ENCODE measurements at regions not wholly inside any gene's neighbourhood (a gene's known extent, or its start where the extent isn't known, plus 50 kb on each side); places are given as distances from the start of the nearest gene placed in this dataset.

GRCh38 chr10:53682885-53683284 is 910.3 kb upstream of the MBL2 start:
- no peak for TF ChIP-seq CTCF (IDR thresholded peaks at IDR 0.05; ENCODE audit: insufficient read depth in 1 of 2, low read depth in 1 of 2, low read length in 1 of 2, severe bottlenecking in 1 of 2, unreplicated experiment in 1 of 2)
- Mint-ChIP-seq H3K36me3 (ENCODE audit: insufficient read depth, unreplicated experiment) (no peaks in the 10 kb centered on the region), H3K4me1 (ENCODE audit: low read depth, unreplicated experiment) (no peaks in the 10 kb centered on the region), H3K27me3 (ENCODE audit: insufficient read depth, unreplicated experiment) (peaks cover 6% of the 10 kb centered on the region), H3K4me3 (ENCODE audit: unreplicated experiment) (no peak overlapping the region), H3K27ac (ENCODE audit: unreplicated experiment) (no peak overlapping the region), H3K9me3 (ENCODE audit: unreplicated experiment) (no peaks in the 10 kb centered on the region)
- no peaks in the 10 kb centered on the region for H3K9me3 ChIP-seq
- no peak overlapping the region for H3K4me3 ChIP-seq (ENCODE audit: low read depth, low read length)
- H3K4me1 ChIP-seq, result no peaks in the 10 kb centered on the region
- no peak for DNase-seq
- BruUV-seq (replicated peaks), result no TSS peak
- CTCF ChIA-PET, result no interaction called here
- no peaks in the 10 kb centered on the region for H3K27me3 ChIP-seq (replicated peaks; ENCODE audit: control insufficient read depth, insufficient read depth, low read length)
- H3K36me3 ChIP-seq (ENCODE audit: control insufficient read depth, insufficient read depth, low read length), result no peaks in the 10 kb centered on the region
- intact Hi-C loops (cut with micrococcal nuclease; ENCODE audit: unreplicated experiment), result no loop called here
- POLR2A ChIA-PET, result no interaction called here

GRCh38 chr10:53682458-53682857 is 909.9 kb upstream of the MBL2 start:
- Histone ChIP-seq H3K4me1 (no peaks in the 10 kb centered on the region), H3K9me3 (no peaks in the 10 kb centered on the region), H3K27me3 (replicated peaks; ENCODE audit: control insufficient read depth, insufficient read depth, low read length) (no peaks in the 10 kb centered on the region), H3K4me3 (ENCODE audit: low read depth, low read length) (no peak overlapping the region), H3K36me3 (ENCODE audit: control insufficient read depth, insufficient read depth, low read length) (no peaks in the 10 kb centered on the region)
- BruUV-seq (replicated peaks), result no TSS peak
- peaks cover 6% of the 10 kb centered on the region for H3K27me3 Mint-ChIP-seq (ENCODE audit: insufficient read depth, unreplicated experiment)
- no peaks in the 10 kb centered on the region for H3K9me3 Mint-ChIP-seq (ENCODE audit: unreplicated experiment)
- no peaks in the 10 kb centered on the region for H3K4me1 Mint-ChIP-seq (ENCODE audit: low read depth, unreplicated experiment)
- no peaks in the 10 kb centered on the region for H3K36me3 Mint-ChIP-seq (ENCODE audit: insufficient read depth, unreplicated experiment)
- no peak overlapping the region for H3K4me3 Mint-ChIP-seq (ENCODE audit: unreplicated experiment)
- TF ChIP-seq CTCF (IDR thresholded peaks at IDR 0.05; ENCODE audit: insufficient read depth in 1 of 2, low read depth in 1 of 2, low read length in 1 of 2, severe bottlenecking in 1 of 2, unreplicated experiment in 1 of 2), result no peak
- no peak for DNase-seq
- no peak overlapping the region for H3K27ac Mint-ChIP-seq (ENCODE audit: unreplicated experiment)
- intact Hi-C loops (cut with micrococcal nuclease; ENCODE audit: unreplicated experiment), result no loop called here
- ChIA-PET POLR2A (no interaction called here), CTCF (no interaction called here)

GRCh38 chr10:53679666-53680065 is 907.1 kb upstream of the MBL2 start:
- no peaks in the 10 kb centered on the region for H3K4me1 Mint-ChIP-seq (ENCODE audit: low read depth, unreplicated experiment)
- H3K4me1 ChIP-seq, result no peaks in the 10 kb centered on the region
- H3K4me3 ChIP-seq (ENCODE audit: low read depth, low read length), result no peak overlapping the region
- no peaks in the 10 kb centered on the region for H3K36me3 Mint-ChIP-seq (ENCODE audit: insufficient read depth, unreplicated experiment)
- no peak for TF ChIP-seq CTCF (IDR thresholded peaks at IDR 0.05; ENCODE audit: insufficient read depth in 1 of 2, low read depth in 1 of 2, low read length in 1 of 2, severe bottlenecking in 1 of 2, unreplicated experiment in 1 of 2)
- no peaks in the 10 kb centered on the region for H3K9me3 Mint-ChIP-seq (ENCODE audit: unreplicated experiment)
- ChIA-PET CTCF (no interaction called here), POLR2A (no interaction called here)
- H3K27ac Mint-ChIP-seq (ENCODE audit: unreplicated experiment), result no peak overlapping the region
- H3K27me3 ChIP-seq (replicated peaks; ENCODE audit: control insufficient read depth, insufficient read depth, low read length), result no peaks in the 10 kb centered on the region
- no peak overlapping the region for H3K4me3 Mint-ChIP-seq (ENCODE audit: unreplicated experiment)
- H3K27me3 Mint-ChIP-seq (ENCODE audit: insufficient read depth, unreplicated experiment), result peaks cover 8% of the 10 kb centered on the region
- no peak for DNase-seq
- no TSS peak for BruUV-seq (replicated peaks)
- intact Hi-C loops (cut with micrococcal nuclease; ENCODE audit: unreplicated experiment), result no loop called here
- no peaks in the 10 kb centered on the region for H3K36me3 ChIP-seq (ENCODE audit: control insufficient read depth, insufficient read depth, low read length)
- no peaks in the 10 kb centered on the region for H3K9me3 ChIP-seq
